H9 (cell line): ENCODE measurements at regions not wholly inside any gene's neighbourhood (a gene's known extent, or its start where the extent isn't known, plus 50 kb on each side); places are given as distances from the start of the nearest gene placed in this dataset.

Source experiments
- DNase-seq: peaks from one replicate; pipeline ENCODE4 v3.0.0-alpha.2; 2017
- H2AFZ ChIP-seq: one replicate; pipeline ENCODE4 v1.6.1; 2013; ENCODE audit warnings: mild to moderate bottlenecking, low read length, control low read depth, moderate library complexity
- H2AK5ac ChIP-seq: 2 replicates; pipeline ENCODE4 v1.6.1; 2013; ENCODE audit warnings: low read length, control low read depth, mixed read lengths; ENCODE audit not compliant: insufficient read length
- H2BK120ac ChIP-seq: one replicate; pipeline ENCODE4 v1.6.1; 2013; ENCODE audit warnings: low read depth, mild to moderate bottlenecking, low read length, control low read depth, inconsistent platforms; ENCODE audit not compliant: poor library complexity, severe bottlenecking
- H2BK12ac ChIP-seq: 2 replicates; pipeline ENCODE4 v1.6.1; 2013; ENCODE audit warnings: low read length, control low read depth, mixed read lengths, low read depth; ENCODE audit not compliant: insufficient read length
- H2BK15ac ChIP-seq: 2 replicates; pipeline ENCODE4 v1.6.1; 2013; ENCODE audit warnings: low read depth, low read length, control low read depth
- H2BK20ac ChIP-seq: one replicate; pipeline ENCODE4 v1.6.1; 2013; ENCODE audit warnings: low read depth, mild to moderate bottlenecking, low read length, control low read depth, inconsistent platforms; ENCODE audit not compliant: poor library complexity, severe bottlenecking
- H2BK5ac ChIP-seq: 2 replicates; pipeline ENCODE4 v1.6.1; 2013; ENCODE audit warnings: low read length, control low read depth, mixed read lengths; ENCODE audit not compliant: insufficient read length
- H3K14ac ChIP-seq: 2 replicates; pipeline ENCODE4 v1.6.1; 2013; ENCODE audit warnings: low read length, control low read depth; ENCODE audit not compliant: insufficient read depth
- H3K18ac ChIP-seq: 2 replicates; pipeline ENCODE4 v1.6.1; 2013; ENCODE audit warnings: low read depth, mild to moderate bottlenecking, mixed read lengths, low read length, control low read depth; ENCODE audit not compliant: insufficient read length
- H3K23ac ChIP-seq: 2 replicates; pipeline ENCODE4 v1.6.1; 2013; ENCODE audit warnings: low read length, control low read depth, mixed read lengths, low read depth; ENCODE audit not compliant: insufficient read length
- H3K23me2 ChIP-seq: 2 replicates; pipeline ENCODE4 v1.6.1; 2013; ENCODE audit warnings: low read depth, mild to moderate bottlenecking, mixed read lengths, low read length, control low read depth; ENCODE audit not compliant: insufficient read length, poor library complexity, severe bottlenecking
- H3K27ac ChIP-seq: 2 replicates; pipeline ENCODE4 v1.5.1; 2013; ENCODE audit warnings: low read length, control low read depth, mixed read lengths, low read depth; ENCODE audit not compliant: insufficient read length
- H3K27me3 ChIP-seq: 2 replicates; pipeline ENCODE4 v1.6.1; 2013; ENCODE audit warnings: low read length, control low read depth, inconsistent platforms; ENCODE audit not compliant: insufficient read depth
- H3K4ac ChIP-seq: 2 replicates; pipeline ENCODE4 v1.6.1; 2013; ENCODE audit warnings: low read depth, mild to moderate bottlenecking, control low read depth, inconsistent platforms, low read length, moderate library complexity
- H3K4me1 ChIP-seq: 2 replicates; pipeline ENCODE4 v1.6.1; 2013; ENCODE audit warnings: low read length, control low read depth, inconsistent platforms; ENCODE audit not compliant: insufficient read depth
- H3K4me2 ChIP-seq: 2 replicates; pipeline ENCODE4 v1.6.1; 2013; ENCODE audit warnings: low read length, control low read depth, mixed read lengths; ENCODE audit not compliant: insufficient read length, insufficient read depth
- H3K56ac ChIP-seq: 2 replicates; pipeline ENCODE4 v1.6.1; 2013; ENCODE audit warnings: low read depth, mild to moderate bottlenecking, mixed read lengths, low read length, control low read depth; ENCODE audit not compliant: insufficient read length
- H3K79me1 ChIP-seq: 2 replicates; pipeline ENCODE4 v1.6.1; 2013; ENCODE audit warnings: low read depth, mild to moderate bottlenecking, moderate library complexity, low read length, control low read depth, inconsistent platforms; ENCODE audit not compliant: insufficient read depth, poor library complexity, severe bottlenecking
- H3K79me2 ChIP-seq: 2 replicates; pipeline ENCODE4 v1.6.1; 2013; ENCODE audit warnings: low read length, control low read depth, inconsistent platforms; ENCODE audit not compliant: insufficient read depth
- H3K9ac ChIP-seq: 2 replicates; pipeline ENCODE4 v1.6.1; 2013; ENCODE audit warnings: low read length, control low read depth, mixed read lengths; ENCODE audit not compliant: insufficient read length; ENCODE audit errors: extremely low read depth
- H3K9me3 ChIP-seq: one replicate; pipeline ENCODE4 v1.6.1; 2013; ENCODE audit warnings: low read depth, low read length, inconsistent platforms; ENCODE audit not compliant: control insufficient read depth
- H3T11ph ChIP-seq: one replicate; pipeline ENCODE4 v1.6.1; 2013; ENCODE audit warnings: mild to moderate bottlenecking, low read length, control low read depth, inconsistent platforms
- H4K20me1 ChIP-seq: one replicate; pipeline ENCODE4 v1.6.1; 2013; ENCODE audit not compliant: control insufficient read depth, insufficient read length, insufficient read depth
- H4K5ac ChIP-seq: 2 replicates; pipeline ENCODE4 v1.6.1; 2013; ENCODE audit warnings: low read depth, mild to moderate bottlenecking, mixed read lengths, low read length, control low read depth; ENCODE audit not compliant: insufficient read length
- H4K8ac ChIP-seq: replicated peaks from 2 replicates; pipeline ENCODE4 v1.6.1; 2013; ENCODE audit warnings: low read length, control low read depth, mixed read lengths, low read depth; ENCODE audit not compliant: insufficient read length
- H4K91ac ChIP-seq: 2 replicates; pipeline ENCODE4 v1.6.1; 2013; ENCODE audit warnings: low read depth, mild to moderate bottlenecking, moderate library complexity, mixed read lengths, low read length, control low read depth; ENCODE audit not compliant: insufficient read length
- H3K27ac Mint-ChIP-seq, 3 experiments: 2 replicates in 2 of 3; 3 replicates in 1 of 3; pipeline ENCODE4 v1.8.0; 2020 to 2021; ENCODE audit warnings: mixed read lengths in 3 of 3, mild to moderate bottlenecking in 1 of 3, moderate library complexity in 1 of 3
- H3K27me3 Mint-ChIP-seq: 2 replicates; pipeline ENCODE4 v1.8.0; 2021; ENCODE audit warnings: low read depth, mild to moderate bottlenecking, moderate library complexity, mixed read lengths
- H3K36me3 Mint-ChIP-seq, 3 experiments: 2 replicates in 2 of 3; 3 replicates in 1 of 3; pipeline ENCODE4 v1.8.0; 2020 to 2021; ENCODE audit warnings: low read depth in 3 of 3, mixed read lengths in 3 of 3; ENCODE audit not compliant: insufficient read depth in 1 of 3
- H3K4me1 Mint-ChIP-seq, 2 experiments: 2 replicates each; pipeline ENCODE4 v1.8.0; 2020; ENCODE audit warnings: mixed read lengths in 2 of 2
- H3K4me3 Mint-ChIP-seq, 2 experiments: 2 replicates in 1 of 2; 3 replicates in 1 of 2; pipeline ENCODE4 v1.8.0; 2020 to 2021; ENCODE audit warnings: mild to moderate bottlenecking in 2 of 2, mixed read lengths in 2 of 2, moderate library complexity in 1 of 2
- H3K9me3 Mint-ChIP-seq, 2 experiments: 2 replicates in 1 of 2; 3 replicates in 1 of 2; pipeline ENCODE4 v1.8.0; 2020; ENCODE audit warnings: mild to moderate bottlenecking in 2 of 2, mixed read lengths in 2 of 2, moderate library complexity in 1 of 2
- CTCF ChIP-seq: fragments of 200-600 bp; sonication (generic); conservative IDR thresholded peaks from 3 replicates; pipeline ENCODE4 v1.8.0; 2021; ENCODE audit warnings: antibody characterized with exemption, mild to moderate bottlenecking
- WGBS: extraction: QIAGEN DNeasy Blood & Tissue Kit; methylation state at CpG from one replicate; pipeline ENCODE4 v1.1.7; 2013; ENCODE audit warnings: missing lambda C conversion rate, low lambda C conversion rate, mixed read lengths; ENCODE audit not compliant: insufficient read length; ENCODE audit errors: extremely low coverage; 5-methylcytosine and 5-hydroxymethylcytosine counted together

GRCh38 chr16:66227766-66228530 lies 138.5 kb upstream of the CDH5 start:
- no peak overlapping the region for H3K14ac ChIP-seq
- no peak overlapping the region for H2BK120ac ChIP-seq
- no peaks in the 10 kb centered on the region for H3K79me1 ChIP-seq
- H4K5ac ChIP-seq = no peak overlapping the region
- no peak overlapping the region for H4K8ac ChIP-seq
- H3T11ph ChIP-seq = no peak overlapping the region
- no peaks in the 10 kb centered on the region for H3K9me3 ChIP-seq
- H3K4ac ChIP-seq = no peak overlapping the region
- H3K56ac ChIP-seq = no peak overlapping the region
- H3K9ac ChIP-seq = no peak overlapping the region
- H3K4me1 ChIP-seq = no peaks in the 10 kb centered on the region
- Mint-ChIP-seq H3K4me1 (peaks cover 3 to 5% of the 10 kb centered on the region in 2 experiments; a peak in 3 of 4 replicates), H3K4me3 (no peak overlapping the region), H3K27ac (peak overlapping the region in 1 of 3 experiments; percentile 25; a peak in 1 of 7 replicates), H3K36me3 (no peaks in the 10 kb centered on the region), H3K27me3 (peaks cover 6% of the 10 kb centered on the region), H3K9me3 (no peaks in the 10 kb centered on the region)
- no peak overlapping the region for H2AK5ac ChIP-seq
- H3K23ac ChIP-seq = no peak overlapping the region
- no peaks in the 10 kb centered on the region for H3K23me2 ChIP-seq
- no peak overlapping the region for H2AFZ ChIP-seq
- no peak overlapping the region for H3K27ac ChIP-seq
- H3K27me3 ChIP-seq = no peaks in the 10 kb centered on the region
- no peak overlapping the region for H4K91ac ChIP-seq
- TF ChIP-seq CTCF = no peak
- no peaks in the 10 kb centered on the region for H4K20me1 ChIP-seq
- DNase-seq = no peak
- no peak overlapping the region for H2BK5ac ChIP-seq
- H3K18ac ChIP-seq = no peak overlapping the region
- no peak overlapping the region for H3K4me2 ChIP-seq
- H3K79me2 ChIP-seq = no peaks in the 10 kb centered on the region
- no peak overlapping the region for H2BK20ac ChIP-seq
- H2BK15ac ChIP-seq = no peak overlapping the region
- H2BK12ac ChIP-seq = no peak overlapping the region
- no CpG with 5 or more reads among the region's 8 CpGs for WGBS
